Muscle of arm (tissue), 1 donor: ENCODE measurements at regions not wholly inside any gene's neighbourhood (a gene's known extent, or its start where the extent isn't known, plus 50 kb on each side); places are given as distances from the start of the nearest gene placed in this dataset.
"Not testable (repeated sequence)": the region's sequence is repeated elsewhere in the genome, so short reads cannot be mapped to it uniquely, and the experiment has no call there.

Experiments used
- DNase-seq: peaks from one replicate; pipeline ENCODE4 v3.0.0-alpha.2; 2013

DNA sequence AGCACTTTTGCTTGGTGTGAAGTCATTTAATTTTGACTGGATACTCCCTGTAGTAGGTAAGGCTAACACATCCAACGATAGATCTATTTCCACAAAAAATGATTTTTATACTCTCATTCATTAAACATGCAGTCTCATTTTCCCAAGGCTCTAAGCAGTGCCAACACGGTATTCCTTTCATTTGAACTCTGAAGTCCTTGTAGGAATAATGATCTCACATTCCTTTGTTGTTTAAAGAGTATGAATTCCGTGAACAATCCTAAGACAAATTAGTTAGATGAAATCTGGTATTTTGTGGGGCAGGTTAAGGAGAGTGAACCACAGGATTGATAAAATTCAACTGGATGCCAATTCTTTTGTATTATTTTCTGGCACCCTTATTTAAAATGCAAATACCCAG lies 66.6 kb downstream of the LACC1 start:
- DNase-seq, result no peak

DNA sequence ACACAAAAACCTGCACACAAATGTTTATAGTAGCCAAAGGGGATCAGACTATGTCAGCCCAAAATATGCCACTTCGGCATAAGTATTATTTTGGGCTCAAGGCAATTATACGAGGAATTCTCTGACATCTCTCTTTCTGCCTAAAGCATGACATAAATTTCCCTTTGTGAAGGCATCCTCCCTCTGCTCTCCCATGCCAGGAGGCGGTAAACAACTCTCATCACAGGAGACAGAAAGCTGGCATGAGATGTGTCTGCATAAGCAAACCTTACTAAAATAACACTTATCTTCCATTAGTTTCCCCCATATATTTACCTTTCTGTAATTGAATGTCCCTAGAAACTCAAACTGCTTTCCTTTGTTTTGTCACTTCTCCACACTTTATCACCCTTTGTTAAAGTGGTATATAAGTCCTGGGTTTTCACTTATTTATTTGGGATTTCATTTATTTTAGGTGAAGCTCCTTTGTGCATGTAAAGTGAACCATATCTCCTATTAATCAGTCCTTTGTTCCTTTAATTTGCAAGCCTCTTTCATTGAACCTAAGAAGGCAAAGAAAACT lies 68.3 kb downstream of the LACC1 start:
- DNase-seq, result no peak

DNA sequence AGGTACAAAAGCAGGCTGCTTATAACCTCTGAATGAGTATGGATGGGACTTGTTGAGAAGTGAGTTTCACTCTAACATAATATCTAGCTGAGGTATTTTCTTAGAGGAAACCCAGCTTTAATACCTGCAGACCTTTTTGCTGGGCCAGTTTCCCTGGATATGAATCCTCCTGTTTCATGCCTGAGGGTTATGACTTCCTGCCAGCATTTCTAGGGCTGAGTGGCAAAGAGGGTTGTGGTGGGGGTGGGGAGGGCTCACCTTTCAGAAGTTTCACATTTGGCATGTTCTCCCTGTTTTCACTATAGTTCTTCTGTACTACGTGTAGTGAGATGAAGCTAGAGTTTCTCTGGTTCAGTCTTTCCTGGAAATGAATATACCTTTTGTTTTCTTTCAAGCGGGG lies 73.7 kb downstream of the LACC1 start:
- no peak for DNase-seq

DNA sequence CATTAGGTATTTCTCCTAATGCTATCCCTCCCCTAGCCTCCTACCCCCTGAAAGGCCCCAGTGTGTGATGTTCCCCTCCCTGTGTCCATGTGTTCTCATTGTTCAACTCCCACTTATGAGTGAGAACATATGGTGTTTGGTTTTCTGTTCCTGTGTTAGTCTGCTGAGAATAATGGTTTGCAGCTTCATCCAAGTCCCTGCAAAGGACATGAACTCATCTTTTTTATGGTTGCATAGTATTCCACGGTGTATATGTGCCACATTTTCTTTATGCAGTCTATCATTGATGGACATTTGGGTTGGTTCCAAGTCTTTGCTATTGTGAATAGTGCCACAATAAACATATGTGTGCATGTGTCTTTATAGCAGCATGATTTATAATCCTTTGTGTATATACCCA lies 77.3 kb downstream of the LACC1 start:
- DNase-seq, result not testable (repeated sequence)

DNA sequence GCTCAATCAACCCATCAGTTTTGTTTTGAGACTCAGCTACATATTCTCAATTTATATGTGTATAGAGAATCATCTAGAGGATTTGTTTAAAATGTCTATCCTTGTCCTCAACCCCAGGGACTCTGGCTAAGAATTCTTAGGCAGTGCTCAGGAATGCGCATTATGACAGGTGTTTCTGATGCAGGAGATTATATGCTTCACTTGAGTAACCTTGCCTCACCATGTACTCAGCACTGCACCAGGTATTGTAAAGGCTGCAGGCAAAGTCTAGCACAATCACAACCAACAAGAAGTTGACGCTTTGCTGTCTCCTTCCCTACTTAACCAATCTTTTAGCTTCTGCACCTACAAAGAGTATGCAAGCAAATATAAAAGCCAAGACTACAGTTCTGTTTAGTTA lies 79.6 kb downstream of the LACC1 start:
- no peak for DNase-seq

DNA sequence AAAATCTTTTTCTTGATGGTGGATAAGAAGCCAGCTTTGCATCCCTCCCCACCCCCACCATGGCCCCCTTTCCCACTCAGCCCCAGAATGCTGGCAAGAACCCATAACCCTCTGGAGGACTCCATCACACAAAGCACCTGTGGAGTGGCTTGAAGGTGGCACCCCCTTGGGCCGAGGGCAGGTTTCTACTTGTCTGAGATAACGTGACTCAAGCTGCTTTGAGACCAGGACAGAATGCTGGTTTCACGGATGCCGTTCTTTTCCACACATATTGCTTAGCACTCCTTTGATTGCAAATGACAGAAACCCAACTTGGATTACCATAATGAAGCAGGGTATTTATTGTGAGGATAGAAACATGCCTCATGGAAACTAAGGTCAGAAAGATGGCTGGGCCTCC lies 82.2 kb downstream of the LACC1 start:
- DNase-seq, result no peak

DNA sequence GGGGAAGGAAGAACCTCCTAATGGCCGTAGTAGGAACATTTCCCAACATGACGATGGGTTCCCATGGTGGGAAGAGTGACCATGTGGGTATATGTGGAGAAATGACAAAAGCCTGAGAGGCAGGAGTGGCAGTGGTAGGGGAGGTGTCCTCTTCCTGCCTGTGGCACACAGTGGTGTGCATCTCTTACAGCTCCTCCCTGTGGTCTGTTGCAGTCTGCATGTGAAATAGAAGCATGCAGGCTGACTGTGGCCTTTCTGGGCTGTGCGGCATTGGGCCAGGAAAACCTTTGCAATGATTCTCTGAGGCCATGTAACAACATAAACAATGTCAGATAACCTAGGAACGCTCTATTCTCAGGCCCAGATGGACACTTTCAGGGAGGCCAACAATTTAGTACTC lies 84.0 kb downstream of the LACC1 start:
- no peak for DNase-seq

DNA sequence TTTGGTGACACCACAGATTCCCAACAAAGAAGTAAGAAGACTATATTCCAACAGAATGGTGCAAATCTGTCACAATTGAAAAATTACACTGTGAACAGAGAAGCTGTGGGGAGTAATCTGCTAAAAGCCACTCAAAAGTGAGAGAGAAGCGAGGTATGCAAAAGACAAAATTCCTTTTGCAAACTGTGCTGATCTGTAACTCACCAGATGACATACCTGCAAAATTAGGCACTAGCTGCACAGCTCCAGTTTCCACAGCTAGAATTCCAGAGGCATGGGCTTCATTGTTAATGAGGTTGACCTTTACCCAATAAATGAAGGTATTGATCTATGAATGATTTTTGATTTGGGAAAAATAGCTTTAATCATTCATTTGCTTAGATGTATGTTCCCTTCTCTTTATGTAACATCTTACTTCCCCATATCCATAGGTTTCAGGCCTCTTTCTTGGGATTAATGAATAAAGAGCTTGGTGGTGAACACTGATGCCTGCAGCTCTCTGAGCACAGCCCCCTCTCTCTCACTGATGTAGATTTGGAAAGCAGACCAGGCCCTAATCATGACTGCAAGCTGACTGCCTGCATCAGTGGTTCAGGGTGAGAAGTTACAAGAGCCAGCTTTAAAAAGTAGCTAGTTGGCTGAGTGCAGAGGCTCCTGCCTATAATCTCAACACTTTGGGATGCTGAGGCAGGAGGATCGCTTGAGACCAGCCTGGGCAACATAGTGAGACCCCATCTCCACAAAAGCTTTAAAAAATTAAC lies 85.2 kb downstream of the LACC1 start:
- no peak for DNase-seq

DNA sequence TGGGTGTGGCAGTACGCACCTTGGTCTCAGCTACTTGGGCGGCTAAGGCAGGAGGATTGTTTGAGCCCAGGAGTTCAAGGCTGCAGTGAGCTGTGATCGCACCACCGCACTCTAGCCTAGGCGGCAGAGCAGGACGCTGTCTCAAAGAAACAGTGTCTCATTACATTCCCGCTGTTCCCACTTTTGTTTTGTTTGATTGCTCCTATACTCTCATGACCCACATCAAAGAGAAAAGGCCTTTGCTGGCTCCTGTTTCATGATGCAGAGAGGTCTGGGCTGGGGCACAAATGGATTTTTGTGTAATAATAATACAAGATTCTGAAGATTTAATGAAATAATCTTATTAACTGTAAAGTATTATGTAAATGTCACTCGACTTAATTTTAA lies 85.7 kb downstream of the LACC1 start:
- no peak for DNase-seq

DNA sequence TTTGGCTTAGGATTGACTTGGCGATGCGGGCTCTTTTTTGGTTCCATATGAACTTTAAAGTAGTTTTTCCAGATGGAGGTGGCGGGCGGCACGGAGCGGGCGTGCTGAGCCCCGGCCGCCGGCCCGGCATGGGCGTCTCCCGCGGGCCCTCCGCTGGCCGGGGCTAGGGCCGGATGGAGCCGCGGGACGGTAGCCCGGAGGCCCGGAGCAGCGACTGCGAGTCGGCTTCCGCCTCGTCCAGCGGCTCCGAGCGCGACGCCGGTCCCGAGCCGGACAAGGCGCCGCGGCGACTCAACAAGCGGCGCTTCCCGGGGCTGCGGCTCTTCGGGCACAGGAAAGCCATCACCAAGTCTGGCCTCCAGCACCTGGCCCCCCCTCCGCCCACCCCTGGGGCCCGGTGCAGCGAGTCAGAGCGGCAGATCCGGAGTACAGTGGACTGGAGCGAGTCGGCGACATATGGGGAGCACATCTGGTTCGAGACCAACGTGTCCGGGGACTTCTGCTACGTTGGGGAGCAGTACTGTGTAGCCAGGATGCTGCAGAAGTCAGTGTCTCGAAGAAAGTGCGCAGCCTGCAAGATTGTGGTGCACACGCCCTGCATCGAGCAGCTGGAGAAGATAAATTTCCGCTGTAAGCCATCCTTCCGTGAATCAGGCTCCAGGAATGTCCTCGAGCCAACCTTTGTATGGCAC lies 88.7 kb downstream of the LACC1 start:
- DNase-seq, result not testable (repeated sequence)

DNA sequence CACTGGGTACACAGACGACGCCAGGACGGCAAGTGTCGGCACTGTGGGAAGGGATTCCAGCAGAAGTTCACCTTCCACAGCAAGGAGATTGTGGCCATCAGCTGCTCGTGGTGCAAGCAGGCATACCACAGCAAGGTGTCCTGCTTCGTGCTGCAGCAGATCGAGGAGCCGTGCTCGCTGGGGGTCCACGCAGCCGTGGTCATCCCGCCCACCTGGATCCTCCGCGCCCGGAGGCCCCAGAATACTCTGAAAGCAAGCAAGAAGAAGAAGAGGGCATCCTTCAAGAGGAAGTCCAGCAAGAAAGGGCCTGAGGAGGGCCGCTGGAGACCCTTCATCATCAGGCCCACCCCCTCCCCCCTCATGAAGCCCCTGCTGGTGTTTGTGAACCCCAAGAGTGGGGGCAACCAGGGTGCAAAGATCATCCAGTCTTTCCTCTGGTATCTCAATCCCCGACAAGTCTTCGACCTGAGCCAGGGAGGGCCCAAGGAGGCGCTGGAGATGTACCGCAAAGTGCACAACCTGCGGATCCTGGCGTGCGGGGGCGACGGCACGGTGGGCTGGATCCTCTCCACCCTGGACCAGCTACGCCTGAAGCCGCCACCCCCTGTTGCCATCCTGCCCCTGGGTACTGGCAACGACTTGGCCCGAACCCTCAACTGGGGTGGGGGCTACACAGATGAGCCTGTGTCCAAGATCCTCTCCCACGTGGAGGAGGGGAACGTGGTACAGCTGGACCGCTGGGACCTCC lies 89.4 kb downstream of the LACC1 start:
- not testable (repeated sequence) for DNase-seq

DNA sequence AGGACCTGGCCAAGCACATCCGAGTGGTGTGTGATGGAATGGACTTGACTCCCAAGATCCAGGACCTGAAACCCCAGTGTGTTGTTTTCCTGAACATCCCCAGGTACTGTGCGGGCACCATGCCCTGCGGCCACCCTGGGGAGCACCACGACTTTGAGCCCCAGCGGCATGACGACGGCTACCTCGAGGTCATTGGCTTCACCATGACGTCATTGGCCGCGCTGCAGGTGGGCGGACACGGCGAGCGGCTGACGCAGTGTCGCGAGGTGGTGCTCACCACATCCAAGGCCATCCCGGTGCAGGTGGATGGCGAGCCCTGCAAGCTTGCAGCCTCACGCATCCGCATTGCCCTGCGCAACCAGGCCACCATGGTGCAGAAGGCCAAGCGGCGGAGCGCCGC lies 90.2 kb downstream of the LACC1 start:
- not testable (repeated sequence) for DNase-seq

DNA sequence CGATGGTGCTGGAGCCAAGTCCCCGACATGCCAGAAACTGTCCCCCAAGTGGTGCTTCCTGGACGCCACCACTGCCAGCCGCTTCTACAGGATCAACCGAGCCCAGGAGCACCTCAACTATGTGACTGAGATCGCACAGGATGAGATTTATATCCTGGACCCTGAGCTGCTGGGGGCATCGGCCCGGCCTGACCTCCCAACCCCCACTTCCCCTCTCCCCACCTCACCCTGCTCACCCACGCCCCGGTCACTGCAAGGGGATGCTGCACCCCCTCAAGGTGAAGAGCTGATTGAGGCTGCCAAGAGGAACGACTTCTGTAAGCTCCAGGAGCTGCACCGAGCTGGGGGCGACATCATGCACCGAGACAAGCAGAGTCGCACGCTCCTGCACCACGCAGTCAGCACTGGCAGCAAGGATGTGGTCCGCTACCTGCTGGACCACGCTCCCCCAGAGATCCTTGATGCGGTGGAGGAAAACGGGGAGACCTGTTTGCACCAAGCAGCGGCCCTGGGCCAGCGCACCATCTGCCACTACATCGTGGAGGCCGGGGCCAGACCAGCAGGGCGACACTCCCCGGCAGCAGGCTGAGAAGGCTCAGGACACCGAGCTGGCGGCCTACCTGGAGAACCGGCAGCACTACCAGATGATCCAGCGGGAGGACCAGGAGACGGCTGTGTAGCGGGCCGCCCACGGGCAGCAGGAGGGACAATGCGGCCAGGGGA lies 91.0 kb downstream of the LACC1 start:
- not testable (repeated sequence) for DNase-seq

DNA sequence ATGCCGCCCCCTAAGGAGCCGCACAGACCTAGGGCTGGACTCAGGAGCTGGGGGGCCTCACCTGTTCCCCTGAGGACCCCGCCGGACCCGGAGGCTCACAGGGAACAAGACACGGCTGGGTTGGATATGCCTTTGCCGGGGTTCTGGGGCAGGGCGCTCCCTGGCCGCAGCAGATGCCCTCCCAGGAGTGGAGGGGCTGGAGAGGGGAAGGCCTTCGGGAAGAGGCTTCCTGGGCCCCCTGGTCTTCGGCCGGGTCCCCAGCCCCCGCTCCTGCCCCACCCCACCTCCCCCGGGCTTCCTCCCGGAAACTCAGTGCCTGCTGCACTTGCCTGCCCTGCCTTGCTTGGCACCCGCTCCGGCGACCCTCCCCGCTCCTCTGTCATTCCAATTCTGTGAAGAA lies 91.6 kb downstream of the LACC1 start:
- DNase-seq, result not testable (repeated sequence)

DNA sequence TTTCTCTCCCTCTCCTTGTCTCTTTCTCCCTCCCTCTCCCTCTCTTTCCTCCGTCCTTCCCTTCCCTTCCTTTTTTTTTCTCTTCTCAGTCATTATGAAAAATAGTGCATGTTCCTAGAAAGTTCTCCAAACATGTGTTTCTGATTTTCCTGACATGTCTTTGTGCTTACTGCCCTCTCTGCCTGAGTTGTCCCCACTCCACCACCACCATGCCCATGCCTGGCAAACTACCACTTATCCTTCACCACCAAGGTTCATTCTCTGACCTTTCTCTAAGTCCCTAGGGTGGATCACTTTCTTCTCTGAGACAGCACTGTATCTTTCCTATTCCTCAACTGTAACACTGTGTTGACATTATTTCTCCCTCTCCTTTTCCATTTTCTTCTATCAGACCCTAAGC lies 98.2 kb downstream of the LACC1 start:
- no peak for DNase-seq

DNA sequence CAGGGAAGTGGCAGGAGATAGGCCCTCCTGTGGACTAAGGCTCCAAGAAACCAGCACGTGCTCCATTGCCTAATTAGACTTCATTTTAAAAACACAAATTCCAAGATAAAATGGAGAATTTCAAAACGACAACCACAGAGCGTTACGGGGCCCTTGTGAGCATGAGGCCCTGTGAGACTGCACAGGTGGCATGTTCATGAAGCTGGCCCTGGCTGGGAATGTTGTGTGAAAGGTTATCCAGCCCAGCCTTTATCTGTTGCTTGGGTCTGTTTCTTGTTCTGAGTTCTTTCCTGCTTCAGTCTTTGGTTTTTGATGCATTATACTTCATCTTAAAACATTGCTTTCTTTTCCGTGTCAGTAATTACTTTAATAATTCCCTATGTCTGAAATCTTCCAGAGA lies 99.0 kb downstream of the LACC1 start:
- no peak for DNase-seq

DNA sequence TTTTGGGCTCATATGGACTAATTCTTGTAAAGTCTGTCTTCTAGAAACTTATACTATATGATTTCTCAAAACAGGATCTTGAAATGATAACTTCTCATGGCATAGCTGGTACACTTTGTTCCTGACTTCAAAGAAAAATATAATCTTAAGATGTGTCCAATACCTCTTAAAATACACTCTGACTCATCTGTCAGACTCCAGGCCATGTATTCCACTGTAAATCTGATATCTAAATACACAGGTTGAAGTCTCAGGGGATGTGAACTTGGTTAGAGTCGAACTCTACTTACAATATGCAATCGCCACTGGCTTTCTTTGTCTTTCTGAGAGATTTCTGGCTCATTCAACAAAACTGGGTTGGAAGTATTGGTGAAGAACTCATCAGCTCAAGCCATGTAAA lies 99.8 kb downstream of the LACC1 start:
- DNase-seq, result no peak

DNA sequence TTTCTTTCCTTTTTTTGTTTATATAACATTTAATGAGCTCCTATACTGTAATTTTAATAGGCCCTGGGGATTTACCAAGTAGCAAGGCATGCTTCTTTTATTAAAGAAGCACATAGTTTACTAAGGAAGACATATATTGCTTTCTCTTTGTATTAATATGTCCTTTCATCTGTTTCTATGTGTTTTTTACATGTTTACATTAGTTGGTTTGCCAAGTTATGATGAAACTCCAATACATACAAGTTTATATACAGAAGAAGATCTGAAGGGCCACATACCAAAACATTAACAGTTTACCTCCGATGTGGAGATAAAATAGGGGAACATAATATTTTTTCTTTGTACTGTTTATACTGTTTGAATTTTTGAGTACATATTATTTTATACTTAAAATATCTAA lies 100.9 kb downstream of the LACC1 start:
- DNase-seq, result no peak

DNA sequence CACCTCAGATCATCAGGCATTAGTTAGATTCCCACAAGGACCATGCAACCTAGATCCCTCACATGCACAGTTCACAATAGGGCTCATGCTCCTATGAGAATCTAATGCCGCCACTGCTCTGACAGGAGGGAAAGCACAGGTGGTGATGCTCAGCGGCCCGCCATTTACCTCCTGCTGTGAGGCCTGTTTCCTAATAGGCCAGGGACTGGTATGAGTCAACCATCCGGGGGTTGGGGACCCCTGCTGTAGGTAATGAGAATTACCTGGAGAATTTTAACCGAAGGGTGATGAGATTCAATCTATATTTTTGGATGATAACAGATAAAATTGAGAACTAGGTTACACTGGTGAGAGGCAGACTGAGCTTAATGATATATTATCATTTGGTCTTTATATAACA lies 101.4 kb downstream of the LACC1 start:
- DNase-seq, result no peak

DNA sequence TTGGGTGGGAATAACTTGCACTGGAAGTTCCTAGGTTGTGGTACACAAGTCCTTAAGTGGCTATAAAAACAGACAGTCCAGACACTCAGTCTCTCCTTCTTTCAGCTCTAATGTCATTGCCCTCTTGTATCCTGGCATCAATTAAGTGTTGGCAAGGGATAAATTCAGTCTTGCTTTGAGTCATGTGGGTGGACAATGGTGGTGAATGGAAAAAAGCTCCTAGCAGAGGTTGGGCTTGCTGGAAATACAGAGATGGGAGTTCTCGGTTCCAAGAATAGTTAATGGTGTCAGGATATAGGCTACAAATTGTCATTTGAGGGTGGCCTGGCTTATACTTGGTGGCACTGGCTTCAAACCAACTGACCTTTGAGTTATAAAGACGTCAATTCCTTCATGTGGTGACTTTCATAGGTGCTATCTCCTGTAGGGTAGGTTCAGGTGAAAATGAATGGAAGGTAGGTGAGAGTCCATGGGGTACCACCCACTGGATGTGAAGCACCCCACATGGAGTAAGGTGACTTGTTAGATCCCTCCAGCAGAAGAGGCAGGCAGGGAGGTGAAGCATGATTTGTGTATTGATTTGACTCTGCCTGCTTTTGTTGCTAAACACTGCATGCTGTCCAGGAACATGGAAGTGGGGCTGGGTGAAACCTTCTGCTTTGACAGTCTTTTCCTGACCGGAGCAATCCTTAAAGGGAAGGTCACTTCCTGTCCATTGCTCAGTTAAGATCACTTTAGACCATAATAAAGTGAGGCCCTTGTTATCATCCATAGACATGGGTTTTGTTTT lies 102.0 kb downstream of the LACC1 start:
- DNase-seq, result no peak

DNA sequence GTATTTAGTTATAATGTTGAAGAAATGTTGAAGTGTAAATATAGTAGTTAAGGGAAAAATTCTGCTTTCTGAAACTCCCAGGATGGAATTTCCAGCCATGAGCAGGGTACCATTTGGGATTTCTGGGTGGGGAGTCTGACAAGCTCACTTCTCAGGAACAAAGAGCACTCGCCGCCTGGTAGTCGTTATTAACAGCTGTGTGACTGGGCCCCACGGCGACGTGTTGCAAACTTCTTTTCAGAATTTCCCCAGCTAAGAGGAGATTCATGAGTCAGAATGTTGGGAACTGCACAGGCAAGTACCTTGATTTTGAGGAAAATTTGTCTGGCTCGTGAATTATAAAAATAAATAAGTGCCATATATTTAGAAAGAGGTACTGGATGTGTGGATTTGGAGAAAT lies 103.7 kb downstream of the LACC1 start:
- no peak for DNase-seq
